VCaP (cell line): ENCODE measurements at regions not wholly inside any gene's neighbourhood (a gene's known extent, or its start where the extent isn't known, plus 50 kb on each side); places are given as distances from the start of the nearest gene placed in this dataset.

Source experiments
- H3K27ac ChIP-seq: fragments of 450-650 bp; 2 replicates; pipeline ENCODE4 v1.5.1; 2017
- TF ChIP-seq, protein P1 (sequence below): fragments of 450-650 bp; conservative IDR thresholded peaks from 2 replicates; pipeline ENCODE4 v1.5.1; 2017; ENCODE audit warnings: mild to moderate bottlenecking, moderate library complexity

DNA sequence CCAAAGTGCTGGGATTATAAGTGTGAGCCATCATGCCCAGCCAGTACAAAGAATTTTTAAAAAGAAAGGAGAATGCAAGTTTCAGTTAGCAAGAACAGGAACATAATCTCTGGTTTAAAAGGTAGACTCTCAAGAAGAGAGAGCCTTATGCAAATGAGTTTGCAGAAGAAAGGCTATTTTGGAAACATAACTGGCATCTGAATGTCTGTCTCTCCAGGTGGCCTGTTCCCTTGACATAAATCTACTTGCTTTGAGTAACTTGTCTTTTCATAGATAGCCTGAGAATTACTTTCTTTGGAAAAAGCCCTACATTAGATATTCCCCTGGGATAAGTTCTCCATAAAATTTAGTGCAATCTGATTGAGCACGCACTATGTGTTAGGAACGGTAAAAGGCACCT, 109.6 kb downstream of the ICOS start:
- TF ChIP-seq, protein P1, sequence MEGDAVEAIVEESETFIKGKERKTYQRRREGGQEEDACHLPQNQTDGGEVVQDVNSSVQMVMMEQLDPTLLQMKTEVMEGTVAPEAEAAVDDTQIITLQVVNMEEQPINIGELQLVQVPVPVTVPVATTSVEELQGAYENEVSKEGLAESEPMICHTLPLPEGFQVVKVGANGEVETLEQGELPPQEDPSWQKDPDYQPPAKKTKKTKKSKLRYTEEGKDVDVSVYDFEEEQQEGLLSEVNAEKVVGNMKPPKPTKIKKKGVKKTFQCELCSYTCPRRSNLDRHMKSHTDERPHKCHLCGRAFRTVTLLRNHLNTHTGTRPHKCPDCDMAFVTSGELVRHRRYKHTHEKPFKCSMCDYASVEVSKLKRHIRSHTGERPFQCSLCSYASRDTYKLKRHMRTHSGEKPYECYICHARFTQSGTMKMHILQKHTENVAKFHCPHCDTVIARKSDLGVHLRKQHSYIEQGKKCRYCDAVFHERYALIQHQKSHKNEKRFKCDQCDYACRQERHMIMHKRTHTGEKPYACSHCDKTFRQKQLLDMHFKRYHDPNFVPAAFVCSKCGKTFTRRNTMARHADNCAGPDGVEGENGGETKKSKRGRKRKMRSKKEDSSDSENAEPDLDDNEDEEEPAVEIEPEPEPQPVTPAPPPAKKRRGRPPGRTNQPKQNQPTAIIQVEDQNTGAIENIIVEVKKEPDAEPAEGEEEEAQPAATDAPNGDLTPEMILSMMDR, result no peak

DNA sequence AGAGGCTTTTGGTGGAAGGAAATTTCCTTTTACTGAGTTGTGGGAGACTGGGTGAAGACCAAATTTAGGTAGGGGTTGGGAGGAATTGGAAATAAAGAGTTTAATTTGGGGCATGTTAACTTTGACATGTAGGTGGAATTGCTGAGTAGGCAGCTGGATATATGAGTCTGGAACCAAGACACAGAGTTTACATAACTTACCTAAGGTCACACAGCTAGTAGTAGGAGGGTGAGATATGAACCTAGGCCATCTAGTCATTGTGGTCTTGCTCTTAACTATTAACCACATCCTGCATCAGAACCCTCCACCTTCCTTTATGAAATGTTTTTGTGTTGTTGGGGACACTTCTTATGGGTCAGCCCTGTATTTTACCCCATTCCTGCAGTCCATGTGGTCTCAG, 113.1 kb downstream of the ICOS start:
- H3K27ac ChIP-seq, result no peak overlapping the region
- TF ChIP-seq, protein P1, result no peak

More for the DNA sequence above, 109.6 kb downstream of the ICOS start:
- no peak overlapping the region for H3K27ac ChIP-seq

DNA sequence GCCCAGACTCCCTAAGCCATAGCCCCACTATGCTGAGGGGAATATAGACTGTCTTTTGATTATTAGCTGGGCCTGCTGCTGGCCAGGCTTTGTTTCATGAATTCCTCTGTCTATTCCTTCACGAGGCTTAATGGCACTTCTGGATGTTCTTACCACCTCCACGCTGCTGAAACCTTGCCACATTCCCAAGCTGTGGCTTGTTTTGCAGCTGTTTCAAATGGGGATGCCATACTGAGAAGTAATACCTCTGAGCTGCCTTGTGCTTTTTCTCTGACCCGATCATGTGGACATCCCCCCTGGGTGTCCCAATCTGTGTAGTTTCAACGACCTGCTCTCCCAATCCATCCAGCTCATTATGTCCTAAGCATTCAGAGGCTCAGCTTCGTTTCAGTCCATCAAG, 114.1 kb downstream of the ICOS start:
- TF ChIP-seq, protein P1, result no peak
- H3K27ac ChIP-seq, result no peak overlapping the region

DNA sequence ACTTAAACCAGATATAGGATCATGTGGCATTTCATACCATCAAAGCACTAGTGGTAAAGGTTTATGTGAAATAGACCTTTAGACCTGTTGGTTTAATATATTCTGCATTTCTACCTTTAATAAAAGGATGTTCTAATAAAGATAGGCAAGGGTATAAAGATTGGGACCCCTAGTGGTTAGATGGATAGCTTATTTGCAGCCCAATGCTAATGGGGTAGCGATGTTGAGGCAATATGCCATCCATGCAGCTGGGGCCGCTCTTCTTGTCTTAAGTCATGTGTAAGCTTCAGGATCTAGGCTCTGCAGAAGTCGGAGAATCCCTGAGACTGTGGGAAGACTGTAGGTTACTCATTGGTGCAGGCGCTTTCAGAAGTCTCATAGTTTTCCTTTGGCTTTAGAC, 114.9 kb downstream of the ICOS start:
- no peak overlapping the region; the same call in 1 of the 2 replicates for H3K27ac ChIP-seq
- TF ChIP-seq, protein P1, result peak; percentile 26; the same call in 1 of the 2 replicates

DNA sequence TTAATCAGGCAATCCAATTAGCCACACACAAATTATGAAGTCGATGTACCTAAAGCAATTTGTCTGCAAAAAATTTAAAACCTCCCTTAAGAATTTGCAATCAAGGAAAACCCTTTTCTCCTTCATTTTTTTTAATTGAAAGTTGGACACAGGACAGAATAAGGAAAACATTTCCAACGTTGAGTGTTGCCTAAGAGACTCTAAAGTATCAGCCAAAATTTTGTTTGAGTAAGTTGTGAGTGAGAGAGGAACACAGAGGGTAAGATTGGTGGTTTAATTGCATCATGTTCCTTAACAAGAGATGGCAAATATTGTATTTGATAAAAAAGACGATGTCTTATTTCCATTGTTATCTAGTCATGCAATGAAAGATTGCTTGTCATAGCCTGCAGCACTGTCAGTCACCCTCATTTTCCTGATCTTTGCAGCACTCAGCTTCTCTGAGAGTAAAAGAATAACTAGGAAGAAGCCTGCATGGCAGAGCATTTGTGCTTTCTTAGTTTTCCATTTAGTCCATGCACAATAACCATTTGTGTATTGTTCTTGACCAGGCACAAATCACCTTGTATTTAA, 115.5 kb downstream of the ICOS start:
- peak overlapping the region; percentile 28; the same call in 1 of the 2 replicates for H3K27ac ChIP-seq
- TF ChIP-seq, protein P1, result no peak

DNA sequence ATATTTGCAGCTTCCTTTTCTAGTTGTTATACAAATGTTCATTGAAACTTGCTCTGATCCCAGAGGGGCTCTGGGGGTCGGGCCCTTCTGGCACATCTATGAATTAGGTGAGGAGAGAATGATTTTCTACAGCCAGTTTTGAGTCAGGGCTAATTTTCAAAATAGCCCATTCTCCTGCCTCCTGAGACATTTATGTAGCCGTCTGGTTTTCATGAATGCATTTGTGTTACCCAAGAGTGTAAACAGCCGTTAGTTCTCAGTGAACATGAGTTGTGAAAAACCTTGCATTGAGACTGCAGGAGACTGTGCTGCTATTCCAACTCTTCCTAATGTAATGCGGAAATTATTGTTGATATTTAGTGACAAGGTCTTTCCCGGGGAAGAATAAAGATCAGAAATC, 122.5 kb downstream of the ICOS start:
- TF ChIP-seq, protein P1, result no peak
- no peak overlapping the region for H3K27ac ChIP-seq

DNA sequence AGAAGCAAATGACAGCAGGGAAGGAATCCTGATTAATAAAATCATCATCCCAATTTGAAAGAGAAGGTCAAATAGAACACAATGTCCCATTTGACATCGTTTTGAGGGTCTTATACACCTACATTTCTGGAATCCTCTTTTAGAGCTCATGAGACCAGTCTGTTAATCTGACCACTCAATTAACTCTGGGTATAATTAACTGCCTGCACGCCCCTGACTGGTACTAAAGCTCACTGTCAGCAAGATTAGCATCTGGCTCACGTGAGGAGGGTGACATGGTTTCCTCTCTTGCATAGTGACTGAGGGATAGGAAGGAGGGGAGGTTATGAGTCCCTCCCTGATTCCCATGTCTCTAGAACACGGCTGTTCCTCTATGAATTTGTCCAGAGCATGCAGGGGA, 124.3 kb downstream of the ICOS start:
- no peak overlapping the region for H3K27ac ChIP-seq
- TF ChIP-seq, protein P1, result no peak
